Suppressor macrophage treated with lipopolysaccharide for 1 hour (primary cell): ENCODE measurements at regions not wholly inside any gene's neighbourhood (a gene's known extent, or its start where the extent isn't known, plus 50 kb on each side); places are given as distances from the start of the nearest gene placed in this dataset.

ENCODE experiments used
- DNase-seq, 3 donors: peaks; one replicate each; pipeline ENCODE4 v3.0.0-alpha.2; 2020 to 2022

DNA sequence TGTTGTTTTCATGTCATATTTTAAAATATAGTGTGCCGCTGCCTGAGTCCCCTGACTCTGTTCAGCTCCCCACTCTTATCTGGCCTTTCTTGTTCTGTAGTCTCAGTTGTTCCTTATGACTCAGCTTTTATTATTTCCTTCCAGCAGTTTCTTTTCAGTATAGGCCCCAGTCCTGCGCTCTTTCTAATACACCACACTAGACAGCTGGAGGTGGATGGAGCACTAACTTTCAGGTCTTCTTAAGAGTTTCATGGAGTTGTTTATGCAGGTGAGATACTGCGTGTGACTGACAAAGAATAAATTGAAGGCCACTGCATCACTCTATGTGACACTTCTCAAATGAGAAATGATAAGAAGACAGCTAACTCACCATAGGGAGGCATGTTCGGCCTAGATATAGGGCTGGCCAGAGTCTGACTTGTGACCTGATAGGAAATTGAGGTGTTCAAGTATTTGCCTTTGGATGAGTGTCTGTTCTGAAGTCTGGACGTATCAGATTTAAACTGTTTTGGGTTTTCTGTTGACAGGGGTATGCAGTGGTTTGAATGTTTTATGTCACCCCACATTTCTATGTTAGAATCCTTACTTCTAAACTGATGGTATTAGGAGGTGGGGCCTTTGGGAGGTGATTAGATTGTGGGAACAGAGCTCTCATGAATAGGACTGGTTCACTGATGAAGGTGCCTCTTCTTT, 60.8 kb upstream of the CLMN start:
- DNase-seq = no peak

DNA sequence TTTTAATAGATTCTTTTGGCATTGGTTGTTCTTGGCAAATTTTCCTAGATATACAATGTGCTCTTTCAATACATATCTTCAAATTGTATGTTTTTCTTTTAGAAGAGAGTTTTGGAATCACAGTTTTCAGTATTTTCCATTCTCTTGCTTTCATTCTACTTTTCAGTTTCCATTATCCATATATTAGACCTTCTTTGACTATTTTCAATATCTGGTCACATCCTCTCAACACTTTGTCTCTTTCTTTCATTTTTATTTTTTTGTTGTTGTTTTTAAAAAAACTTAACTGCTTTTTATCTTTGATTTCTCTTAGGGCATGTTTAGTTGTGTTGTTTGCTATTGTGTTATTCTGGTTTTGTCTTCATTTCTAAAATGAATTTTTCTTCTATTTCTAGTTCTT, 59.9 kb upstream of the CLMN start:
- DNase-seq = no peak

DNA sequence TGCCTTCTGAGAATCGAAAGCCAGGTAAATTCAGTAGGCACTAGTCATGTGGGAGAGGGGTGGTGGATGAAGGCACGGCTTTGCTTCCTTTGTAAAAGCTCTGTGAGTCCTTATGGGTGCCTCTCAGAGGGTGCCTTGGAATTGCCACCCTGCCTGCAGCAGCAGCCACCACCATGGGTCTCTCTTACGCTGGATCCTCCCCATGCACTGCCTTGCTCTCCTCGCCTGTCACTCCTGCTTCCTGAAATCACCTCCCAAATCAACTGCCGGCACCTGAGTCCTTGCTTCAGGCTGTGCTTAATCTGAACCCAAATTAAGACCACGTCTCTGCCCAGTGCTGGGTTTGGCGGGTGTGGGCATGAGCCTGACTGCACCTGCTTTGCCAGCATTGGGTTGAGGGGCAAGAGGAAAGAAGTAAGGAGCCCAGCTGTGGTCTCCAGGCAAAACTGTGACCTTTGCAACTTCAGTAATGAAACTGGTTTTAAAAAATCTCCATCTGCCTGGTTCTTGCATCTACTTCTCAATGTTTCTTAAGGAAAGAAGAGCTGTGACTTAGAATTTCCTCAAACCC, 55.9 kb upstream of the CLMN start:
- no peak for DNase-seq

DNA sequence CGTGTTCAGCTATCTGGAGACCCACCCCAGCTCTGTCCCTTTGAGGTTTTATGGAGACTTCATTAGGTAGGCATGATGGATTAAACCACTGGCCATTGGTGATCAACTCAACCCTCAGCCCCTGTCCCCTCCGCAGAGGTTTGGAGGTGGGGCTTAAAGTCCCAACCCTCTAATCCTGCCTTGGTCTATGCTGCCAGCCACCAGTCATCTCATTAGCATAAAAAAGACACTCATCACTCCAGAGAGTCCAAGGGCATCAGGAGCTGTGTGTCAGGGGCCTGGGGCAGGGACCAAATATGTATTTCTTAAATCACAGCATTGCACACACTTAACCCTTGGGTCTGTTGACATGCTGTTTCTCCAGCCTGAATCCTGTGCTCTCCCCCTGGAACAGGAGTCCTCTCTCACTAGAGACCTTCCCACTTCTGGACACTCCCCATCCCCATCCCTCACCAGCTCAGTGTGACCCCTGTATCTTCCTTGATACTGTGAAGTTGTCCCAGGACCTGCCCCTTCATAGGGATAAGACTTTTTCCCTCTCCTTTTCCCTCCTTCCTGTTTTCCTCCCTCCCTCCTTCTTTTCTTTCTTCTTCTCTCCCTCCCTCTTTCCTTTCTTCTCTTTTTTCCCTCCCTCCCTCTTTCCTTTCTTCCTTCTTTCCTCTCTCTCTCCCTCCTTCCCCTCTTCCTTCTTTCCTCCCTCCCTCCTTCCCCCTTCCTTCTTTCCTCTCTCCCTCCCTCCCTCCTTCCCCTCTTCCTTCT, 54.7 kb upstream of the CLMN start:
- no peak for DNase-seq

DNA sequence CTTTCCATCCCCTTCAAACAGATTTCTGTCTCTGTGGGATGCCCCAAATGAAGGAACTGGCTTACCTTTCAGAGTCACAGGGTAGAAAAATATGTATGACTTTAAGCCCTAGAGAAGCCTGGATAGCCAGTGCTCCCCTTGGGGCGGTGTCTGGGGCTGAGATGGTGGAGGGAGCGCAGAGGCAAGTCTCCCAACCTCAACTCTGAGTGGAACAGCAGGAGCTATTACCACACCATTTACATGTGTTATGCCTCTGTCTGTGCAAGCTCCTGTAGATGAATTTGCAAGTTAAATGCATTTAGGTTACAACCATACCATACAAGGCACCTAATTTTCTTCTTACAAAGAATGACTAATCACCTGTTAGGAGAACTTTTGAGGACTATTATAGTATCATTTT, 50.4 kb upstream of the CLMN start:
- DNase-seq = no peak
